ENCODE measurements at regions not wholly inside any gene's neighbourhood (a gene's known extent, or its start where the extent isn't known, plus 50 kb on each side); places are given as distances from the start of the nearest gene placed in this dataset.
A peak's percentile ranks its signal among the peaks of the same experiment; 100 is the strongest.

- no peaks in the 10 kb centered on the region for H3K27me3 ChIP-seq (ENCODE audit: control insufficient read depth, insufficient read depth, low read length)
- no peaks in the 10 kb centered on the region for H3K9me3 ChIP-seq (ENCODE audit: control insufficient read depth, insufficient read depth, low read depth, low read length)
- H3K36me3 ChIP-seq (ENCODE audit: control insufficient read depth, insufficient read depth, low read length) = no peaks in the 10 kb centered on the region
- no peak overlapping the region for H3K27ac ChIP-seq (ENCODE audit: low read depth, low read length)
- H3K4me3 ChIP-seq (ENCODE audit: low read depth, low read length) = no peak overlapping the region
- peaks cover 10% of the 10 kb centered on the region; the same call in 1 of the 2 replicates for H3K4me1 ChIP-seq (ENCODE audit: control insufficient read depth, insufficient read depth, low read length)
- H3K9ac ChIP-seq (ENCODE audit: low read length) = no peak overlapping the region
These were observed 233.5 kb downstream of the WDR11 start for GRCh38 chr10:121084675-121085070.

DNA sequence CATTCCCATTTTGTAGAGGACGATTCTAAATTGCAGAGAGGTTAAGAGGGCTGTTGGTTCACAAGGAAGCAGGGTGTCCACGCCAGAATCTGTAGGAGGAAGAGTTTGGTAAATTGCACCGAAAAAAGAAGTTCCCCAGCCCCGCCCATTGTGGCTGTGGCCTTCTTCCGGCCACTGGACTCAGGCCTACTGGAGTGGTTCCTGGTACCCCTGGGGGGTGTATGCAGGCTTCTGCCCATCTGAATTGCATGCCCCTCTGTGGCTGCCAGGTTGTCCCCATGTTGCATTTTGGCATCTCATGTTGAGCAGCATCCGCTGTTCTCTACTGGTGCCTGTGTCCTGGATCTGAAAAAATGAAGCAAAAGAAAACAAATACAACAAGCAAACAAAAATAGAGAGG lies 234.2 kb downstream of the WDR11 start:
- peaks cover 10% of the 10 kb centered on the region; the same call in 1 of the 2 replicates for H3K4me1 ChIP-seq (ENCODE audit: control insufficient read depth, insufficient read depth, low read length)
- no peaks in the 10 kb centered on the region for H3K9me3 ChIP-seq (ENCODE audit: control insufficient read depth, insufficient read depth, low read depth, low read length)
- no peaks in the 10 kb centered on the region for H3K36me3 ChIP-seq (ENCODE audit: control insufficient read depth, insufficient read depth, low read length)
- no peaks in the 10 kb centered on the region for H3K27me3 ChIP-seq (ENCODE audit: control insufficient read depth, insufficient read depth, low read length)
- H3K9ac ChIP-seq (ENCODE audit: low read length) = no peak overlapping the region
- H3K4me3 ChIP-seq (ENCODE audit: low read depth, low read length) = no peak overlapping the region
- H3K27ac ChIP-seq (ENCODE audit: low read depth, low read length) = no peak overlapping the region

DNA sequence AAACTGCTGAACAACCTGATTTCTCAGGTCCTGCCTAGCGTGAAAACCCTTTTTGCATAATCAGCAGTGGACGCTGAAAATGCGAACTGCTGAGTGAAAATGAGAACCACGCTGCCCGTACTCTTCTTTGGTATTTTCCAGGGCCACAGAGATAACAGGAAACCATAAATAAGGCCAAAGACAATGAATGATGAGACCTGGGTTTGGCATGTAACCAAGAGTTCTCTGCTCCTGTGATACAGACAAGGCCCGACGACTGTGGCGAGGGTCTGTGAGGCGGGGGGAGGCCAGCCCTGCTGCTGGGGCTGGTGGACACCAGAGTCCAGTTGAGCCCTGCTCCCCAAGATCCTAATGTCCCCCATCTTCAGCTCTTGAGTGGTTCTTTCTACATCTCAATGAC lies 236.0 kb downstream of the WDR11 start:
- H3K9me3 ChIP-seq (ENCODE audit: control insufficient read depth, insufficient read depth, low read depth, low read length) = no peaks in the 10 kb centered on the region

DNA sequence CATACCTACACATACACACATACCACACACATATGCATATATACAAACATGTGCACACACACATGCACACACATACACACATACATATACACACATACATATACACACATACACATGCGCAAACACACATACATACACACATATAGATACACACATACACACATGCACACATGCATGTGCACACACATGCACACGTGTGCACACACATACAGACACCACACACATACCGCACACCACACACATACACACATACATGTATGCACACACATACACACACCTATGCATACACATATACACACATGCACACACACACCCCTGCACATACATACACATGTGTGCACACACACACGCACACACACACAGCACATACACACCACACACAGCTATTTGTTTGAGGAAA lies 236.5 kb downstream of the WDR11 start:
- no peak overlapping the region for H3K4me3 ChIP-seq (ENCODE audit: low read depth, low read length)
- no peak overlapping the region for H3K9ac ChIP-seq (ENCODE audit: low read length)
- no peaks in the 10 kb centered on the region for H3K9me3 ChIP-seq (ENCODE audit: control insufficient read depth, insufficient read depth, low read depth, low read length)
- no peaks in the 10 kb centered on the region for H3K36me3 ChIP-seq (ENCODE audit: control insufficient read depth, insufficient read depth, low read length)
- no peak overlapping the region for H3K27ac ChIP-seq (ENCODE audit: low read depth, low read length)
- no peaks in the 10 kb centered on the region for H3K27me3 ChIP-seq (ENCODE audit: control insufficient read depth, insufficient read depth, low read length)
- H3K4me1 ChIP-seq (ENCODE audit: control insufficient read depth, insufficient read depth, low read length) = 0 out of 2 replicates have a peak, but pooled peaks cover 6% of the 10 kb centered on the region

More for the DNA sequence above, 236.0 kb downstream of the WDR11 start:
- Histone ChIP-seq H3K4me1 (ENCODE audit: control insufficient read depth, insufficient read depth, low read length) (0 out of 2 replicates have a peak, but pooled peaks cover 6% of the 10 kb centered on the region), H3K27ac (ENCODE audit: low read depth, low read length) (no peak overlapping the region), H3K4me3 (ENCODE audit: low read depth, low read length) (no peak overlapping the region), H3K36me3 (ENCODE audit: control insufficient read depth, insufficient read depth, low read length) (no peaks in the 10 kb centered on the region), H3K27me3 (ENCODE audit: control insufficient read depth, insufficient read depth, low read length) (no peaks in the 10 kb centered on the region), H3K9ac (ENCODE audit: low read length) (no peak overlapping the region)

DNA sequence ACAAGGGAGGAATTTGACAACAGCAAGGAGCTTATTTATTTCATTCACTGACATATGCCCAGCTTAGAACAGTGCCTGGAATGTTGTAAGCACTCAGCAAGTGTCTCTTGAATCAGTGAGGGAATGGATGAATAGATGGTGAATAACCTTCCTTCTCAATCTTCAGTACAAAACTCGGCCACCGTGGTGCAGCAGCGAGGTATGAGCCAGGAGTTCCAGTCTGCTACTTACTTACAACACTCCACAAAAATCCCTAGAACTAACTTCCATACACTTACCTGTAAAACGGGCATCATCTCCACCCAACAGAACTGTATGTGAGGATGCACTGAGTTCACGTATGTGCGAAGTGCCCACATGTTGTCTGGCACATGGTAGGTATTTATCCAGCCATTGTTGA lies 237.4 kb downstream of the WDR11 start:
- no peaks in the 10 kb centered on the region for H3K27me3 ChIP-seq (ENCODE audit: control insufficient read depth, insufficient read depth, low read length)
- H3K9ac ChIP-seq (ENCODE audit: low read length) = no peak overlapping the region
- no peaks in the 10 kb centered on the region for H3K9me3 ChIP-seq (ENCODE audit: control insufficient read depth, insufficient read depth, low read depth, low read length)
- no peak overlapping the region for H3K27ac ChIP-seq (ENCODE audit: low read depth, low read length)
- H3K4me1 ChIP-seq (ENCODE audit: control insufficient read depth, insufficient read depth, low read length) = 0 out of 2 replicates have a peak, but pooled peaks cover 5% of the 10 kb centered on the region
- H3K4me3 ChIP-seq (ENCODE audit: low read depth, low read length) = no peak overlapping the region
- H3K36me3 ChIP-seq (ENCODE audit: control insufficient read depth, insufficient read depth, low read length) = no peaks in the 10 kb centered on the region

- H3K9me3 ChIP-seq (ENCODE audit: control insufficient read depth, insufficient read depth, low read depth, low read length) = no peaks in the 10 kb centered on the region
- no peak overlapping the region for H3K27ac ChIP-seq (ENCODE audit: low read depth, low read length)
- H3K36me3 ChIP-seq (ENCODE audit: control insufficient read depth, insufficient read depth, low read length) = no peaks in the 10 kb centered on the region
- H3K9ac ChIP-seq (ENCODE audit: low read length) = no peak overlapping the region
- no peak overlapping the region for H3K4me3 ChIP-seq (ENCODE audit: low read depth, low read length)
- H3K27me3 ChIP-seq (ENCODE audit: control insufficient read depth, insufficient read depth, low read length) = no peaks in the 10 kb centered on the region
- H3K4me1 ChIP-seq (ENCODE audit: control insufficient read depth, insufficient read depth, low read length) = no peaks in the 10 kb centered on the region
These were observed 238.3 kb downstream of the WDR11 start for GRCh38 chr10:121089434-121089833.

GRCh38 chr10:121091961-121092719 lies 241.0 kb downstream of the WDR11 start:
- no peaks in the 10 kb centered on the region for H3K36me3 ChIP-seq (ENCODE audit: control insufficient read depth, insufficient read depth, low read length)
- H3K27me3 ChIP-seq (ENCODE audit: control insufficient read depth, insufficient read depth, low read length) = no peaks in the 10 kb centered on the region
- no peaks in the 10 kb centered on the region for H3K9me3 ChIP-seq (ENCODE audit: control insufficient read depth, insufficient read depth, low read depth, low read length)
- no peaks in the 10 kb centered on the region; the same call in 1 of the 2 replicates for H3K4me1 ChIP-seq (ENCODE audit: control insufficient read depth, insufficient read depth, low read length)
- H3K27ac ChIP-seq (ENCODE audit: low read depth, low read length) = no peak overlapping the region
- H3K4me3 ChIP-seq (ENCODE audit: low read depth, low read length) = no peak overlapping the region
- H3K9ac ChIP-seq (ENCODE audit: low read length) = no peak overlapping the region

GRCh38 chr10:121092720-121093095 lies 241.5 kb downstream of the WDR11 start:
- Histone ChIP-seq H3K4me3 (ENCODE audit: low read depth, low read length) (no peak overlapping the region), H3K27ac (ENCODE audit: low read depth, low read length) (no peak overlapping the region), H3K9ac (ENCODE audit: low read length) (no peak overlapping the region), H3K9me3 (ENCODE audit: control insufficient read depth, insufficient read depth, low read depth, low read length) (no peaks in the 10 kb centered on the region), H3K4me1 (ENCODE audit: control insufficient read depth, insufficient read depth, low read length) (no peaks in the 10 kb centered on the region; the same call in 1 of the 2 replicates), H3K27me3 (ENCODE audit: control insufficient read depth, insufficient read depth, low read length) (no peaks in the 10 kb centered on the region), H3K36me3 (ENCODE audit: control insufficient read depth, insufficient read depth, low read length) (no peaks in the 10 kb centered on the region)

- no peak overlapping the region for H3K27ac ChIP-seq (ENCODE audit: low read depth, low read length)
- H3K4me1 ChIP-seq (ENCODE audit: control insufficient read depth, insufficient read depth, low read length) = peaks cover 4% of the 10 kb centered on the region; the same call in 1 of the 2 replicates
- H3K27me3 ChIP-seq (ENCODE audit: control insufficient read depth, insufficient read depth, low read length) = no peaks in the 10 kb centered on the region
- no peaks in the 10 kb centered on the region for H3K36me3 ChIP-seq (ENCODE audit: control insufficient read depth, insufficient read depth, low read length)
- H3K9me3 ChIP-seq (ENCODE audit: control insufficient read depth, insufficient read depth, low read depth, low read length) = peaks cover 2% of the 10 kb centered on the region; the same call in 1 of the 2 replicates
- H3K9ac ChIP-seq (ENCODE audit: low read length) = peak overlapping the region; percentile 35
- no peak overlapping the region for H3K4me3 ChIP-seq (ENCODE audit: low read depth, low read length)
These were observed 245.7 kb downstream of the WDR11 start for GRCh38 chr10:121096617-121097431.

GRCh38 chr10:121098211-121098610 lies 247.0 kb downstream of the WDR11 start:
- peaks cover 2% of the 10 kb centered on the region; the same call in 1 of the 2 replicates for H3K9me3 ChIP-seq (ENCODE audit: control insufficient read depth, insufficient read depth, low read depth, low read length)
- H3K27ac ChIP-seq (ENCODE audit: low read depth, low read length) = peak overlapping the region; percentile 68; the same call in 1 of the 2 replicates
- H3K27me3 ChIP-seq (ENCODE audit: control insufficient read depth, insufficient read depth, low read length) = no peaks in the 10 kb centered on the region
- no peak overlapping the region for H3K4me3 ChIP-seq (ENCODE audit: low read depth, low read length)
- peaks cover 4% of the 10 kb centered on the region; the same call in 1 of the 2 replicates for H3K4me1 ChIP-seq (ENCODE audit: control insufficient read depth, insufficient read depth, low read length)
- H3K36me3 ChIP-seq (ENCODE audit: control insufficient read depth, insufficient read depth, low read length) = no peaks in the 10 kb centered on the region
- H3K9ac ChIP-seq (ENCODE audit: low read length) = peak overlapping the region; percentile 34

GRCh38 chr10:121098751-121099150 lies 247.6 kb downstream of the WDR11 start:
- Histone ChIP-seq H3K27ac (ENCODE audit: low read depth, low read length) (peak overlapping the region; percentile 68; the same call in 1 of the 2 replicates), H3K27me3 (ENCODE audit: control insufficient read depth, insufficient read depth, low read length) (no peaks in the 10 kb centered on the region), H3K4me3 (ENCODE audit: low read depth, low read length) (no peak overlapping the region), H3K36me3 (ENCODE audit: control insufficient read depth, insufficient read depth, low read length) (no peaks in the 10 kb centered on the region), H3K9me3 (ENCODE audit: control insufficient read depth, insufficient read depth, low read depth, low read length) (peaks cover 2% of the 10 kb centered on the region; the same call in 1 of the 2 replicates), H3K4me1 (ENCODE audit: control insufficient read depth, insufficient read depth, low read length) (peaks cover 4% of the 10 kb centered on the region; the same call in 1 of the 2 replicates), H3K9ac (ENCODE audit: low read length) (peak overlapping the region; percentile 34)

Measured in HUES6 (cell line).